SK-N-SH (cell line): ENCODE measurements at regions not wholly inside any gene's neighbourhood (a gene's known extent, or its start where the extent isn't known, plus 50 kb on each side); places are given as distances from the start of the nearest gene placed in this dataset.

Experiments used
- EP300 ChIP-seq, 2 experiments: IDR thresholded peaks; 2 replicates each; pipeline versions ENCODE4 v1.4.0 to v1.6.1; 2012; ENCODE audit warnings: borderline replicate concordance in 1 of 2, low read depth in 1 of 2, low read length in 1 of 2
- EZH2phosphoT487 ChIP-seq: fragments of 200-600 bp; sonication (generic); IDR thresholded peaks from 2 replicates; pipeline ENCODE4 v1.6.1; 2017; ENCODE audit warnings: low read depth, mixed run types, mild to moderate bottlenecking, antibody characterized with exemption, moderate library complexity, borderline replicate concordance
- MXI1 ChIP-seq: IDR thresholded peaks from 2 replicates; pipeline ENCODE4 v1.6.1; 2012; ENCODE audit warnings: mild to moderate bottlenecking, low read depth, low read length, improper control_type of control experiment
- NRF1 ChIP-seq: IDR thresholded peaks from 2 replicates; pipeline ENCODE4 v1.6.1; 2012; ENCODE audit warnings: low read depth, mild to moderate bottlenecking, low read length
- RAD21 ChIP-seq: IDR thresholded peaks from 2 replicates; pipeline ENCODE4 v1.6.1; 2012; ENCODE audit warnings: mild to moderate bottlenecking, low read length
- TCF12 ChIP-seq: IDR thresholded peaks from 2 replicates; pipeline ENCODE4 v1.4.0; 2012
- TEAD4 ChIP-seq: IDR thresholded peaks from 2 replicates; pipeline ENCODE4 v1.4.0; 2012; ENCODE audit warnings: mild to moderate bottlenecking, borderline replicate concordance; ENCODE audit not compliant: insufficient read depth
- ZBTB33 ChIP-seq: IDR thresholded peaks from 2 replicates; pipeline ENCODE4 v1.4.0; 2012; ENCODE audit warnings: low read depth, borderline replicate concordance
- TF ChIP-seq, protein P1 (sequence below): IDR thresholded peaks from 2 replicates; pipeline ENCODE4 v1.4.0; 2012; ENCODE audit warnings: low read depth
- TF ChIP-seq, protein P2 (sequence below): fragments of 200-600 bp; sonication (generic); IDR thresholded peaks from 2 replicates; pipeline ENCODE4 v1.6.1; 2017; ENCODE audit warnings: antibody characterized with exemption, mild to moderate bottlenecking, moderate library complexity
- TF ChIP-seq, protein P3 (sequence below): IDR thresholded peaks from 2 replicates; pipeline ENCODE4; 2012
- TF ChIP-seq, protein P4 (sequence below): IDR thresholded peaks from 2 replicates; pipeline ENCODE4 v1.6.1; 2012; ENCODE audit warnings: mild to moderate bottlenecking, low read depth, low read length, moderate library complexity

DNA sequence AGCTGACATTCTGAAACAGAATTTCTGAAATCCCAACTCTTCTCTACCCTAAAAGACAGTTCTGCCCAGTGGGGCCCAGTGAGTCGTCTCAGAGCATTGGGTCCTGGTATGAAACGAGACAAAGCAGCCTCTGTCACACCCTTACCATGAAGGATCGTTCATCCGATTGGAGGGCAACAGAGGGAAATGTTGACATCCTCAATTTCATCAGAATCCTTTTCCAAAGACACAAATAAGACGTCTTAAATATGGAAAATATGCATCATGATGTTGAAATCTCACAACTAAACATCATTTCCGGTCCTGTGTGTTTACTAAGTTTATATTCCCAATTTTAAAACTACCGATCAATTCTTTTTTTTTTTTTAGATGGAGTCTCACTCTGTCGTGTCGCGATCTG, 112.1 kb upstream of the SLC45A1 start:
- TF ChIP-seq EP300 (IDR thresholded peaks at IDR 0.05; ENCODE audit: borderline replicate concordance in 1 of 2, low read depth in 1 of 2, low read length in 1 of 2) (no peak), TEAD4 (no peak), RAD21 (no peak), EZH2phosphoT487 (no peak), ZBTB33 (no peak), NRF1 (no peak), TCF12 (no peak), MXI1 (no peak)
- TF ChIP-seq, protein P1, sequence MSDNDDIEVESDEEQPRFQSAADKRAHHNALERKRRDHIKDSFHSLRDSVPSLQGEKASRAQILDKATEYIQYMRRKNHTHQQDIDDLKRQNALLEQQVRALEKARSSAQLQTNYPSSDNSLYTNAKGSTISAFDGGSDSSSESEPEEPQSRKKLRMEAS = no peak
- TF ChIP-seq, protein P2, sequence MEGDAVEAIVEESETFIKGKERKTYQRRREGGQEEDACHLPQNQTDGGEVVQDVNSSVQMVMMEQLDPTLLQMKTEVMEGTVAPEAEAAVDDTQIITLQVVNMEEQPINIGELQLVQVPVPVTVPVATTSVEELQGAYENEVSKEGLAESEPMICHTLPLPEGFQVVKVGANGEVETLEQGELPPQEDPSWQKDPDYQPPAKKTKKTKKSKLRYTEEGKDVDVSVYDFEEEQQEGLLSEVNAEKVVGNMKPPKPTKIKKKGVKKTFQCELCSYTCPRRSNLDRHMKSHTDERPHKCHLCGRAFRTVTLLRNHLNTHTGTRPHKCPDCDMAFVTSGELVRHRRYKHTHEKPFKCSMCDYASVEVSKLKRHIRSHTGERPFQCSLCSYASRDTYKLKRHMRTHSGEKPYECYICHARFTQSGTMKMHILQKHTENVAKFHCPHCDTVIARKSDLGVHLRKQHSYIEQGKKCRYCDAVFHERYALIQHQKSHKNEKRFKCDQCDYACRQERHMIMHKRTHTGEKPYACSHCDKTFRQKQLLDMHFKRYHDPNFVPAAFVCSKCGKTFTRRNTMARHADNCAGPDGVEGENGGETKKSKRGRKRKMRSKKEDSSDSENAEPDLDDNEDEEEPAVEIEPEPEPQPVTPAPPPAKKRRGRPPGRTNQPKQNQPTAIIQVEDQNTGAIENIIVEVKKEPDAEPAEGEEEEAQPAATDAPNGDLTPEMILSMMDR = no peak
- TF ChIP-seq, protein P3, sequence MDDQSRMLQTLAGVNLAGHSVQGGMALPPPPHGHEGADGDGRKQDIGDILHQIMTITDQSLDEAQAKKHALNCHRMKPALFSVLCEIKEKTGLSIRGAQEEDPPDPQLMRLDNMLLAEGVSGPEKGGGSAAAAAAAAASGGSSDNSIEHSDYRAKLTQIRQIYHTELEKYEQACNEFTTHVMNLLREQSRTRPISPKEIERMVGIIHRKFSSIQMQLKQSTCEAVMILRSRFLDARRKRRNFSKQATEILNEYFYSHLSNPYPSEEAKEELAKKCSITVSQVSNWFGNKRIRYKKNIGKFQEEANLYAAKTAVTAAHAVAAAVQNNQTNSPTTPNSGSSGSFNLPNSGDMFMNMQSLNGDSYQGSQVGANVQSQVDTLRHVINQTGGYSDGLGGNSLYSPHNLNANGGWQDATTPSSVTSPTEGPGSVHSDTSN = no peak
- TF ChIP-seq, protein P4, sequence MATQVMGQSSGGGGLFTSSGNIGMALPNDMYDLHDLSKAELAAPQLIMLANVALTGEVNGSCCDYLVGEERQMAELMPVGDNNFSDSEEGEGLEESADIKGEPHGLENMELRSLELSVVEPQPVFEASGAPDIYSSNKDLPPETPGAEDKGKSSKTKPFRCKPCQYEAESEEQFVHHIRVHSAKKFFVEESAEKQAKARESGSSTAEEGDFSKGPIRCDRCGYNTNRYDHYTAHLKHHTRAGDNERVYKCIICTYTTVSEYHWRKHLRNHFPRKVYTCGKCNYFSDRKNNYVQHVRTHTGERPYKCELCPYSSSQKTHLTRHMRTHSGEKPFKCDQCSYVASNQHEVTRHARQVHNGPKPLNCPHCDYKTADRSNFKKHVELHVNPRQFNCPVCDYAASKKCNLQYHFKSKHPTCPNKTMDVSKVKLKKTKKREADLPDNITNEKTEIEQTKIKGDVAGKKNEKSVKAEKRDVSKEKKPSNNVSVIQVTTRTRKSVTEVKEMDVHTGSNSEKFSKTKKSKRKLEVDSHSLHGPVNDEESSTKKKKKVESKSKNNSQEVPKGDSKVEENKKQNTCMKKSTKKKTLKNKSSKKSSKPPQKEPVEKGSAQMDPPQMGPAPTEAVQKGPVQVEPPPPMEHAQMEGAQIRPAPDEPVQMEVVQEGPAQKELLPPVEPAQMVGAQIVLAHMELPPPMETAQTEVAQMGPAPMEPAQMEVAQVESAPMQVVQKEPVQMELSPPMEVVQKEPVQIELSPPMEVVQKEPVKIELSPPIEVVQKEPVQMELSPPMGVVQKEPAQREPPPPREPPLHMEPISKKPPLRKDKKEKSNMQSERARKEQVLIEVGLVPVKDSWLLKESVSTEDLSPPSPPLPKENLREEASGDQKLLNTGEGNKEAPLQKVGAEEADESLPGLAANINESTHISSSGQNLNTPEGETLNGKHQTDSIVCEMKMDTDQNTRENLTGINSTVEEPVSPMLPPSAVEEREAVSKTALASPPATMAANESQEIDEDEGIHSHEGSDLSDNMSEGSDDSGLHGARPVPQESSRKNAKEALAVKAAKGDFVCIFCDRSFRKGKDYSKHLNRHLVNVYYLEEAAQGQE = no peak
